GM19025 (cell line): ENCODE measurements at regions not wholly inside any gene's neighbourhood (a gene's known extent, or its start where the extent isn't known, plus 50 kb on each side); places are given as distances from the start of the nearest gene placed in this dataset.

Source experiments
- ATAC-seq: cut with Tn5 transposase; IDR thresholded peaks from one replicate; pipeline ENCODE4 v1.9.1; 2021; ENCODE audit warnings: mild to moderate bottlenecking, low read depth, moderate library complexity; ENCODE audit not compliant: unreplicated experiment

- ATAC-seq: no peak
Measured at GRCh38 chr6:15852289-15852688, 189.5 kb upstream of the DTNBP1 start.

- no peak for ATAC-seq
Measured at GRCh38 chr6:15849395-15849794, 186.6 kb upstream of the DTNBP1 start.

GRCh38 chr6:15845492-15845891, 182.7 kb upstream of the DTNBP1 start:
- ATAC-seq: no peak

- ATAC-seq: no peak
Measured at GRCh38 chr6:15843764-15844163, 180.9 kb upstream of the DTNBP1 start.

GRCh38 chr6:15843226-15843625, 180.4 kb upstream of the DTNBP1 start:
- ATAC-seq: no peak

- ATAC-seq: no peak
Measured at GRCh38 chr6:15842727-15843117, 179.9 kb upstream of the DTNBP1 start.

GRCh38 chr6:15841937-15842726, 179.3 kb upstream of the DTNBP1 start:
- ATAC-seq: no peak

- ATAC-seq: no peak
Measured at GRCh38 chr6:15839969-15840541, 177.2 kb upstream of the DTNBP1 start.

GRCh38 chr6:15837205-15837604, 174.4 kb upstream of the DTNBP1 start:
- ATAC-seq: no peak

GRCh38 chr6:15832841-15833240, 170.0 kb upstream of the DTNBP1 start:
- no peak for ATAC-seq

GRCh38 chr6:15829156-15829555, 166.3 kb upstream of the DTNBP1 start:
- ATAC-seq: no peak

GRCh38 chr6:15827496-15828255, 164.8 kb upstream of the DTNBP1 start:
- no peak for ATAC-seq

- no peak for ATAC-seq
Measured at GRCh38 chr6:15826814-15827318, 164.0 kb upstream of the DTNBP1 start.

- no peak for ATAC-seq
Measured at GRCh38 chr6:15825332-15825930, 162.6 kb upstream of the DTNBP1 start.

GRCh38 chr6:15824811-15825210, 162.0 kb upstream of the DTNBP1 start:
- ATAC-seq: no peak

- ATAC-seq: no peak
Measured at GRCh38 chr6:15823838-15824414, 161.1 kb upstream of the DTNBP1 start.

GRCh38 chr6:15822835-15823234, 160.0 kb upstream of the DTNBP1 start:
- no peak for ATAC-seq

GRCh38 chr6:15819841-15820240, 157.0 kb upstream of the DTNBP1 start:
- no peak for ATAC-seq

- no peak for ATAC-seq
Measured at GRCh38 chr6:15819226-15819625, 156.4 kb upstream of the DTNBP1 start.

GRCh38 chr6:15818491-15818890, 155.7 kb upstream of the DTNBP1 start:
- no peak for ATAC-seq

GRCh38 chr6:15818044-15818443, 155.2 kb upstream of the DTNBP1 start:
- no peak for ATAC-seq
